Mesothelial cell of epicardium (in vitro differentiated cells): ENCODE measurements at regions not wholly inside any gene's neighbourhood (a gene's known extent, or its start where the extent isn't known, plus 50 kb on each side); places are given as distances from the start of the nearest gene placed in this dataset.

Experiments
- DNase-seq, 2 experiments: peaks; one replicate each; pipeline ENCODE4 v3.0.0; 2021; ENCODE audit warnings: low spot score in 2 of 2; ENCODE audit not compliant: unreplicated experiment in 2 of 2
- H3K27ac Mint-ChIP-seq: 2 replicates; pipeline ENCODE4 v1.8.0; 2021; ENCODE audit warnings: mixed read lengths
- H3K27me3 Mint-ChIP-seq: 2 replicates; pipeline ENCODE4 v1.8.0; 2021; ENCODE audit warnings: low read depth, mixed read lengths
- H3K36me3 Mint-ChIP-seq: 2 replicates; pipeline ENCODE4 v1.8.0; 2021; ENCODE audit warnings: mixed read lengths
- H3K4me1 Mint-ChIP-seq: 2 replicates; pipeline ENCODE4 v1.8.0; 2021; ENCODE audit warnings: mixed read lengths
- H3K4me3 Mint-ChIP-seq: 2 replicates; pipeline ENCODE4 v1.8.0; 2021; ENCODE audit warnings: mild to moderate bottlenecking, moderate library complexity, mixed read lengths
- H3K9me3 Mint-ChIP-seq: 2 replicates; pipeline ENCODE4 v1.8.0; 2021; ENCODE audit warnings: mixed read lengths
- TF ChIP-seq, protein P1 (sequence below): fragments of 200-600 bp; sonication (generic); IDR thresholded peaks from one replicate; pipeline ENCODE4 v1.5.0; 2021; ENCODE audit warnings: antibody characterized with exemption; ENCODE audit not compliant: unreplicated experiment

DNA sequence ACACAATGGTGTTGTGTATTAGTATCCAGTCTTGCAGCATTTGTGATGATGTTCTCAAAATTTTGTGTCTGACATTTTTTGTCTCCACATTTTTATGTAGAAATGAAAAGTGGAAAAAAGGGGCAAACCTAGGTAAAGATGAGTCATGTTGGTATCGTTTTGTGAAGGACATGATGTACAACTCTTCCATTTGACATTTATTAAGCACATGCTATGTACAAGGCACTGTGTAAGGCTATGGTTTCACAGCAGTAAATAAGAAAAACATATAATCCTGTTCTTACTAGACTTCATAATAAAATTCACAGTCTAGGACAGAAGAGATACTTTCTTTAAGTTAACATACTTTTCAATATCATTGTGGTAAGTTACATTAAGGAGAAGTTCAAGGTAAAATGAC, 143.5 kb upstream of the CNTN4 start:
- Mint-ChIP-seq H3K4me3 (no peak overlapping the region), H3K4me1 (no peaks in the 10 kb centered on the region), H3K27ac (no peak overlapping the region), H3K9me3 (peaks cover 12% of the 10 kb centered on the region), H3K36me3 (no peaks in the 10 kb centered on the region), H3K27me3 (no peaks in the 10 kb centered on the region)
- DNase-seq = no peak
- TF ChIP-seq, protein P1, sequence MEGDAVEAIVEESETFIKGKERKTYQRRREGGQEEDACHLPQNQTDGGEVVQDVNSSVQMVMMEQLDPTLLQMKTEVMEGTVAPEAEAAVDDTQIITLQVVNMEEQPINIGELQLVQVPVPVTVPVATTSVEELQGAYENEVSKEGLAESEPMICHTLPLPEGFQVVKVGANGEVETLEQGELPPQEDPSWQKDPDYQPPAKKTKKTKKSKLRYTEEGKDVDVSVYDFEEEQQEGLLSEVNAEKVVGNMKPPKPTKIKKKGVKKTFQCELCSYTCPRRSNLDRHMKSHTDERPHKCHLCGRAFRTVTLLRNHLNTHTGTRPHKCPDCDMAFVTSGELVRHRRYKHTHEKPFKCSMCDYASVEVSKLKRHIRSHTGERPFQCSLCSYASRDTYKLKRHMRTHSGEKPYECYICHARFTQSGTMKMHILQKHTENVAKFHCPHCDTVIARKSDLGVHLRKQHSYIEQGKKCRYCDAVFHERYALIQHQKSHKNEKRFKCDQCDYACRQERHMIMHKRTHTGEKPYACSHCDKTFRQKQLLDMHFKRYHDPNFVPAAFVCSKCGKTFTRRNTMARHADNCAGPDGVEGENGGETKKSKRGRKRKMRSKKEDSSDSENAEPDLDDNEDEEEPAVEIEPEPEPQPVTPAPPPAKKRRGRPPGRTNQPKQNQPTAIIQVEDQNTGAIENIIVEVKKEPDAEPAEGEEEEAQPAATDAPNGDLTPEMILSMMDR = no peak

DNA sequence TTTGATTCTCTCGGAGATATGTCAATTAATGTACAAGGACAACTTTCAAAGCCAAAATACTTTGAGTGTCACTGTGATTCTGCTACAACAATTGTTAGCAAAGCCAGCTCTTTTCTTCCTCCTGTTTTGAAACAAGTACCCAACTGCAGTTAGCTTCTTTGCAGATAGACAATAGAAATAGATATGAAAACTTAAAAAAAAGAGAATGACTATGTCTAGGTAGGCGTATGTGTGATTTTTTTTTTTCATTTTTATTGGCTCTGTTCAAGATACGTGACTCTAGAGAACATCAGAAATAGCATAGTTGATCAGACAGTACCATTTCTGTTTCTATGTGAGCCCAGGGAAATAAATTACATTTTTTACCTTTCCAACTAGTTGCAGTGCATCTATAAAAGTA, 142.9 kb upstream of the CNTN4 start:
- Mint-ChIP-seq H3K9me3 (peaks cover 12% of the 10 kb centered on the region), H3K27ac (no peak overlapping the region), H3K27me3 (no peaks in the 10 kb centered on the region), H3K4me3 (no peak overlapping the region), H3K4me1 (no peaks in the 10 kb centered on the region), H3K36me3 (no peaks in the 10 kb centered on the region)
- TF ChIP-seq, protein P1 = no peak
- no peak for DNase-seq

DNA sequence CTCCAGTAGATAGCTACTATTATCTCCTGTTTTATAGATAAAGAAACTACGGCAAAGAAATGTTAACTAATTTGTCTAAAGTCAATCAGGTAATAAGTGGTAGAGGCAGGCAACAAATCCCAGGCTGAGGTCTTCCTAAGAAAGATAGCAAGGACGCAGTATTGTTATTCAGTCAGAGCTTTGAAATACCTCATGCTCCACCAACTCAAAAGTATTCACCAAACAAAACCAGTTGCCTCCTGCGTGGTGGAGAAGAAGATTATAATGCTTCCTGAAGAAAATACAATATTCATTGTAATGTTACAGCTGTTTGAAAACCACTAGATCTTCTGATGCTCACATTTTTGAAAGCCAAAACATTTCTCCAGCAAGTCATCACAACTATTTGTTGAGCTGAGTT, 138.2 kb upstream of the CNTN4 start:
- Mint-ChIP-seq H3K27ac (no peak overlapping the region), H3K4me3 (no peak overlapping the region), H3K36me3 (no peaks in the 10 kb centered on the region), H3K9me3 (peaks cover 12% of the 10 kb centered on the region), H3K4me1 (peaks cover 4% of the 10 kb centered on the region), H3K27me3 (peaks cover 2% of the 10 kb centered on the region)
- no peak for DNase-seq
- TF ChIP-seq, protein P1 = no peak

DNA sequence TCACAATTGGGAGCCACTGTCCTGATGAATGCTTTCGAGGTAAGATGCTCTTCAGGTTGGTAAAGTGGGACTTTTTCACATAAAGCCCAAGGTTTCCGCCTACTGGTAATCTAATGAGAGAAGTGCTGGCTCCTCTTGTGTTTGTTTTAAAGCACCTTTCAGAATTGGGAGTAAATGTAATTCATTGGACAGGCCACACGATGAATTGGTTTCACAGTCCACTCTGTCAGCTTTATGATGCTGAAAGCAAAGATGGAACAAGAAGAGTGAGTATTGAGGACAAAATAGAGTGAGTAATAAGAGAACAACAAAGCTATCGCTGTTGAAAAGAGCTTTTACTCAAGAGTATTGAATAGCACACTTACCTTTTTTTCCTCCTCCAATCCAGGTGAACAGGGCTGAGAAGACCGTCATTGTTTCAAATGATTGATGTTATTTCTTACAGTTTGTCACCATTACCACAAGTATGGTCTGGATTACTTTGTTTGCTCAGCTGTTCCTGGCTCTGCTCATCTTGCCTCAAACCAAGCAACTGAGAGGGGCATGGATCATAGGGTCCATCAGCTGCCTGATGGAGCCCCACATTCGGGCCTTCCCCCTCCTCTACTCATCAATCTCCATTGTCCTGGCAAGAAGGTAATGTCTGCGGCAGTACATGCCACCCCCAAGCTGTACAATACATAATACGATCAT, 136.1 kb upstream of the CNTN4 start:
- peaks cover 6% of the 10 kb centered on the region for H3K9me3 Mint-ChIP-seq
- H3K36me3 Mint-ChIP-seq = no peaks in the 10 kb centered on the region
- no peak for DNase-seq
- H3K4me3 Mint-ChIP-seq = no peak overlapping the region
- TF ChIP-seq, protein P1 = no peak
- H3K4me1 Mint-ChIP-seq = peaks cover 13% of the 10 kb centered on the region
- H3K27me3 Mint-ChIP-seq = peaks cover 2% of the 10 kb centered on the region
- H3K27ac Mint-ChIP-seq = no peak overlapping the region

GRCh38 chr3:1963896-1964295, 134.8 kb upstream of the CNTN4 start:
- peaks cover 2% of the 10 kb centered on the region for H3K27me3 Mint-ChIP-seq
- H3K9me3 Mint-ChIP-seq = peaks cover under 1% of the 10 kb centered on the region
- H3K27ac Mint-ChIP-seq = no peak overlapping the region

More at GRCh38 chr3:1963896-1964295, 134.8 kb upstream of the CNTN4 start:
- peaks cover 21% of the 10 kb centered on the region for H3K4me1 Mint-ChIP-seq
- no peaks in the 10 kb centered on the region for H3K36me3 Mint-ChIP-seq
- DNase-seq = no peak
- H3K4me3 Mint-ChIP-seq = no peak overlapping the region
- TF ChIP-seq, protein P1 = no peak
